SW480 (cell line): ENCODE measurements at regions not wholly inside any gene's neighbourhood (a gene's known extent, or its start where the extent isn't known, plus 50 kb on each side); places are given as distances from the start of the nearest gene placed in this dataset.

Experiments
- DNase-seq: peaks from one replicate; pipeline ENCODE4 v3.0.0-alpha.2; 2016; ENCODE audit warnings: low spot score

DNA sequence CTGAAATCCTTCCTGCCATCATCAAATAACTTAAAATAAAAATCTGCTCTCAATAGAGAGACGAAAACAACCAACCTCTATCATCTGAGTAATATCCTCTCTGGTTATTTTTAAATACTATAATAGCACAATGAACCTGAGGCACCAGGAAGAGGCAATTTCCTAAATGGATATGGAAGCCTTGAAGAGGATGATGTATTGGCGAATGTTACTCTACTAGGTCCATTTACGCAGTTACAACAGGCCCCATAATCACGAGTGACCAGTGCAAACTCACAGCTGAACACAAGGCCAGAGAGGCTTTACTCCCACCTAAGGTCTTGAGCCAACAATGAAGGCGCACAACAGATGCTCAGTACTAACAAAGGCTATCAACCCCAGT lies 678.8 kb upstream of the NR3C2 start:
- no peak for DNase-seq

DNA sequence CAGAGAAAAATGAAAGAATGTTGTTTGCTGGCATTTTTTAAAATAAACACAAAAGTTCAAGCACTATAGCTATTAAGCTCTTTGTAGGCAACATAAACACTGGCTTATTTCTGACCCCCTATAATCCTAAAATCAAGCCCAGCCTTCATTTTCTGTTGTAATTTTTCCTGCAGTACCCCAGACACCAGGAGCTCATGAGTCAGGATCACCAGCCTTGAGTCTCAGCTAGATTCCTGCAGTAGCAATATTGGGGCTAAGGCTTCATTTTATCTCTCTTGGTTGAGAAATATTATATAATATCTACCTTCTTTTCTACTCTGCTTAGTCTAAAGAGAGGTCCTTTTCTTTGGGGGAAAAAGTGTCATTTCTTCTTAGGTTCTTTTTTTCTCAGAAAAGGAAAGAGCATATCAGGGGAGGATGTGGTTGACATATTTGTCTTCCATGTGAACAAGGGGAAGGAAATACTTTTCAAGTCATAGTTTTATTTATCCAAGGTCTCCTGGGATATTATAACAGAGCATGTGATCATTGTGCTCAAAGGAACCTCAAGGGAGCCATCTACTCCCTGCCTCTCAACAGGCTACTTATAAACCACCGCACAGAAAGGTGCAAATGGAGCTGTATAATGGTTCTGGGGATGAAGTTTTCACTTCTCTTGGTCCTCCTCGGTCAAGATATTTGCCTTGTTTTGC lies 678.3 kb upstream of the NR3C2 start:
- DNase-seq: no peak

DNA sequence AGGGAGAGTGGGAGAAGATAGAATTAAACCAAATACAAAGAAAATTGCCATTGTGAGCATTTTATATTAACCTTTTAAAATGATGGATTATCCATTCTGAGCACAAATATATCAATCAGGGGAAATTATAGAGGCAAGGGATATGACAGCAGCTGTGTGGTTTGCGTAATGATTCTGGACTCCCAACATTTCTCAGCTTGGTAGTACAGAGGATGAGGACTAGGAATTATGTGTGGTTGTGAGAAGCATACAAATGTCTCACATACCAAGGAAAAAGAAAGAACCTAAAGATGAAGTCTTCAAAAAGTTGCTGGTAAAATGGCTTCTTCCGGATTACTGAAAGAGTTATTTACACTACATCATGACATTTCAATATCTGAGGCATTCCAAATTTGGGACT lies 674.6 kb upstream of the NR3C2 start:
- no peak for DNase-seq

GRCh38 chr4:149113804-149114430 lies 671.7 kb upstream of the NR3C2 start:
- DNase-seq: no peak

DNA sequence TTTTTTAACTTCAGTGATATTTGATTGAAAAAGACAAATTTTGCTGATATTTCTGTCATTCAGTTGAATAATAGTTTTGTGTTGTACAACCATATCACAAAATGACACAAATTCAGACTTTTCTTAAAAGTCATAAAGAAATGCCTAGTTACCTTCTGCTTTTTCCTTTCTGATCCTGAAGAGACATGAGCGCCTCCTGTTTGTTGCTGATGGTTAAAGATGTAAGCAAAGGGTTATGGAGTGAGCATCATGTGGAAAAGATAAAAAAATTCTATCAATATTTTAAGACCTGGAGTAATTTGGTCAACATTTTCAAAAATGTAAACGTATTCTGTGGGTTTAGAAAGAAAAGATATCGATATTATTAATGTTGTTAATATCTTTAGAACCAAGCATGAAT lies 669.9 kb upstream of the NR3C2 start:
- DNase-seq: no peak

DNA sequence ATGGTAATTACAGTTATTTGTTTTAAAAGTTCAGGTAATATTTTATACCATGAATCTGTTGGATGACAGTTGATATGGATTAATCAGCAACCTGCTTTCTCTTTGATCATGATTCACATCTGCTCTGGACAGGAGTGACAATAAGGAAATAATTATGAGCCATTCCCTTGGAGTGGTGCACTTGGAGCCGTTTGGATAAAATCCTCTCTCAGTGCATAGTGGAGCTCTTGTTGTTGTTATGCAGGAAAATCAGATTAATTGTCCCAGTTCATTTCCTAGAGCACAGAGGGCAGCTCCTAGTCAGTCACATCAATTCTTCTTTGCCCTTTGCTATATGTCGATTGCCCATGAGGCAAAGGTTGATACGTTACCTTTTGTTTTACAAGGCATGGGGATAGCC lies 668.3 kb upstream of the NR3C2 start:
- DNase-seq: no peak

DNA sequence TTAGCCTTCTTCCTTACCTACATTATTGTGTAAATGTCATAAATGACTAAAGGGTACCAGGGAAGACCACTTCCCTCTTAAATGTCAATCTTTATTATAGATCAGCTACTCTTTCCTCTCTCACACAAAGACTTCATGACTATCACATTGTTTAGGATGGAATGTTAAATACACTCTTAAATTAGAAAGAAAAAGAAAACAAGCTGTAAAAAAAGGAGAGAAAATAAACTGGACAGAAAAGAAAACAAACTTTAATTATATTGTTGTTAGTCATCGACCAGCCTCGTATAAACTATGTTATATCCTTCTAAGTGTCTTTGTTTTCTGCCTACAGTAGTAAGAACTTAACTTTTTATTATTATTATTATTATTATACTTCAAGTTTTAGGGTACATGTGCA lies 666.4 kb upstream of the NR3C2 start:
- no peak for DNase-seq

- no peak for DNase-seq
Observed at GRCh38 chr4:149102765-149103164, 660.6 kb upstream of the NR3C2 start.

- DNase-seq: no peak
Observed at GRCh38 chr4:149101649-149102048, 659.4 kb upstream of the NR3C2 start.

- no peak for DNase-seq
Observed at GRCh38 chr4:149095811-149096210, 653.6 kb upstream of the NR3C2 start.

- DNase-seq: no peak
Observed at GRCh38 chr4:149095001-149095400, 652.8 kb upstream of the NR3C2 start.

DNA sequence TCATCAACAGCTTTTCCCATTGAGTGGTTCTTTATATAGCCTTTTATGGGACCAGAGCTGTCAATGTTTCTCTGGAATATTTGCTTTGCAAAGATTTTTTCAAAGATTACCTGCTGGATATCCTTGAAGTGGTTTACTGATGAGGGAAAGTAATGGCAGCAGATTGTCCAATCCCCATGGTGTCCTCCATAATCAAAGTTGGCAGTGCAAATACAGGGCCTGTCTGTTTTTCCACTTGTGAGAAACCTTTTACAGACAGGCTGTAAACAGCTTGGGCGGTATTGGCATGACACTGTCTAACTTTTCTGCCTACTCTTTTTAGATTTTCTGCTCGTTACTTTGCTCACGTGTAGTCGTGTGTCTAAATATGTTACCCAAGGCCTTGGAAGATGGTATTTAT lies 641.9 kb upstream of the NR3C2 start:
- no peak for DNase-seq

- no peak for DNase-seq
Observed at GRCh38 chr4:149077181-149077580, 635.0 kb upstream of the NR3C2 start.

- no peak for DNase-seq
Observed at GRCh38 chr4:149076401-149076800, 634.2 kb upstream of the NR3C2 start.

- DNase-seq: no peak
Observed at GRCh38 chr4:149072384-149072783, 630.2 kb upstream of the NR3C2 start.

- no peak for DNase-seq
Observed at GRCh38 chr4:149065753-149066152, 623.5 kb upstream of the NR3C2 start.

DNA sequence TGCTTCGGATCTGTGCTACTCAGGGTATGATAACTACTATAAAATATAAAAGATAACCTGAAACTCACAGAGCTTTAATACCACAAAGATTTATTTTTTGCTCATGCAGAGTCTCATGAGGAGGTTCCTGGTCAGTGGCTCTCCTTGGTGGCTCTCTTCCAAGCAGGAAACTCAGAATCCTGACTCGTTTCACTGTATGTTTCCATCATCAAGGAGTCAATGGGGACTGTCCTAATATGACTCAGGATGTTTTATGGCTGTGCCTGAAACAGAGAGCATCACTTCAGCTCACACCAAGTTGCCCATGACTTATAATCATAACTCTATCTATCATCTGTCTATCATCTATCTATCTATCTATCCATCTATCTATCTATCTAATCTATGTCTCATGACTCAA lies 620.8 kb upstream of the NR3C2 start:
- no peak for DNase-seq

DNA sequence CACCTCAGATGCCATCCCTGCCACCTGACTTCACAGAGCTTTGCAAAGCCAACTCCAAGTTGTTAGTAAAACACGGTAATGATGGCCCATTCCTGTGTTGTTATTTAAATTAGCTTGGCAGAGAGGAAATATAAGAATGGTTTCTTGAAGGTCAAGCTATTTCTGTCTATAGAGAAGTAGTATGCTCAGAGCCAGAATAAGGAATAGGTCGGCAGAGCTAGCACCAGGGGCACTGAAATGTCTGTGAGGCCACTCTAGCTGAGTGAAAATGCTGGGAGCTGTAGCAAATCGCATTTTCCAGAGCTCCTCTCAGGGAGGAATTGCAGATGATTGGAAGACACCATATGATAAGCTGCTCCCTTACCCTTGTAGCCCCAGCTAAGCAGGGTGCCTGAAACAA lies 615.4 kb upstream of the NR3C2 start:
- no peak for DNase-seq

DNA sequence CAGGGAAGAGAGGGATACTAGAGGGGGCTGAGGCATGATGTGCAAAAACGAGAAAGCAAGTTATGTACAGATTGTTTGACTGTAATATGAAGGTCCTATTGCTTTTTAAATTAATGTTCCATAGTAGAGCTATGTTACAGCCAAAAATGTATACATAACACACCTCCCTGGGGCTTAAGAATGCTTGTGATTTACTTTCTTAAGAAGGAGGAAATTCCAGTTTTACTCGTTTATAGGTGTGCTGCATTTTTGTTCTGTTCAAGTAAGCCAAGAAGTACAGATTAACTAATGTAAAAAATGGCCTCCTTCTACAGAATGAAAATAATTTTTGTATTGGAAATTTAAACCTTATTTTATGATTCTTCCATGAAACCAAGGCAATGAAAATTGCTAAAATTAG lies 614.4 kb upstream of the NR3C2 start:
- no peak for DNase-seq

DNA sequence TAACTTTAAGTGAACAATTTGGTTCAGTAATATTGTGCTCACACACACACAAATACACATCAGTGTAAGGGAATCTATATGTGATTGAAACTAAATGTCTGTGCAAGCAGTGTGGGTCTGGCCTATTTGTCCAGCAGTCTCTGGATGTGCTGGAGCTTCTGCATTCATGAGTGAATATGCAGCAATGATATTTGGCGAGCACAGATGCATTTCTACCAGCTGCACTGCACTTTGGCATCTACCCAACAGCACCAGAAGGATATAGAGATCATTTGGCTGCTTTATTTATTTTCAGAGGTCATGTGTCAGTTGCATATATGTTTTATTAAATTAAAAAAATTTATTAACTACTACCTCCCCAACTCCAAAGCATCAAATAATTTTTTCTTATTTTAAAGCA lies 613.4 kb upstream of the NR3C2 start:
- no peak for DNase-seq

DNA sequence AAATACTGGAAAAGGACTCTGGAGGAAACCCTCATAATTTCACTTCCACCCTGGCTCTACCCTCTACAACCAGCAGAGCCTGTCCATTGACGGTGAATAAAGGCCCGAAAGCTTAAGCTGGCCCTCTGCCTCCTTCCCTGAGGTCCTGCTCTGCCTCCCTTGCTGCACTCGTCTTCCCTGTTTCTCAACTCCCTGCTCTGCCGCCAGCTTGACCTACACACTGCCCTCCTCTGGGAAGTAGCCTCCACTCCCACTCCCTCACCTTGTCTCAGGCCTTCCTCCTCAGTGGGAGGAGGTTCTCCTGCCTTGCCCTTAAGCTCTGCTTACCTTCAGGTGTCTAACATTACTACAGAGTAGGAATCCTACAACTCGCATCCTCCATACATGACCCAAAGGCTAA lies 608.6 kb upstream of the NR3C2 start:
- DNase-seq: no peak

- no peak for DNase-seq
Observed at GRCh38 chr4:149048451-149049143, 606.4 kb upstream of the NR3C2 start.

- no peak for DNase-seq
Observed at GRCh38 chr4:149047368-149047767, 605.2 kb upstream of the NR3C2 start.

DNA sequence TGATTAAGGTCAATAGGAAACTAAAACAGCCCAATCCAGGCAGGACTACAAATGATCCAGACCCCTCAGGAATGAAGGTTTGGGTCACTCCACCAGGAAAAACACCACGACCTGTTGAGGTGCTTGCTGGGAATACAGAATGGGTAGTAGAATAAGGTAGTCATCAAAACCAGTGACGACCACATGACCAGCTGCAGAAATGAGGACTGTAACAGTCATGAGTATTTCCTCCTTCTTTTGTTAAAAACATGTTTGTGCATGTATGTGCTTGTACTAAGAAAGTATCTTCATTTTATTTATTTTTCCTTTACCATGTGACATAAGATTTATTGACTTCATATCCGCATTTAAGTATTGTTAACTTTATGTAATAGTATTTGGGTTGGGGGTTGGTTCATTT lies 603.5 kb upstream of the NR3C2 start:
- DNase-seq: no peak
